ENCODE measurements at regions not wholly inside any gene's neighbourhood (a gene's known extent, or its start where the extent isn't known, plus 50 kb on each side); places are given as distances from the start of the nearest gene placed in this dataset.

DNA sequence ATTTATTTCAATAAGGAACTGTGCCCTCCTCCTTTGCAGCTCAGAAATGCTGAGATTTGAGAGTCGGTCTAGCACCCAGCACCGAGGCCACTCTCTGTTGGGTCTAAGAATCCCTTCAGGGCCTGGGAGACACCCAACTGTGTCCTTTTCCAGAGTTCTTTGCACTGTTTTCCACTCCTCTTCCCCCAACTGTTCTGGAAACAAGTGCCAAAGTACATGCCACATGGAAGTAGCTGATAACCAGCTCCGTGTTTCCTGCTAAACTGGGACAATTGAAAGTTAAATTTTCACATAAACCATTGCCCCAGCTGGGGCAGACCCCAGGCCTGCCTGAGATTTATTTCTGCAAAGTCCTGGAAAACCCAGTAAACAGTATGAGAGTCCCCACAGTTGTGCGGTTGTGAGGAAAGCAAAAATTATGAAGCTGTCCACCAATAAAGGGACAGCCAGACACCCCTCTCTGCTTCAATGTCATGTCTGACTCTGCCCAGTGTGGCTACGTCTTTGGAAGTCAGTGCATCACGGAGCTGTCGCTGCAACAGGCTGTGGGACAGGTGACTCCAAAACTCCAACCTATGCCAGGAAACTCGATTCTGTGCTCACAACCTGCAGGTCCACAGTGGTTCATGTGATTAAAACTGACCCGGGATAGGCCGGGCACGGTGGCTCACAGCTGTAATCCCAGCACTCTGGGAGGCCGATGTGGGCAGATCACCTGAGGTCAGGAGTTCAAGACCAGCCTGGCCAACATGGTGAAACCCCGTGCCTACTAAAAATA lies 178.0 kb upstream of the AFDN start:
- TF ChIP-seq, protein P1, sequence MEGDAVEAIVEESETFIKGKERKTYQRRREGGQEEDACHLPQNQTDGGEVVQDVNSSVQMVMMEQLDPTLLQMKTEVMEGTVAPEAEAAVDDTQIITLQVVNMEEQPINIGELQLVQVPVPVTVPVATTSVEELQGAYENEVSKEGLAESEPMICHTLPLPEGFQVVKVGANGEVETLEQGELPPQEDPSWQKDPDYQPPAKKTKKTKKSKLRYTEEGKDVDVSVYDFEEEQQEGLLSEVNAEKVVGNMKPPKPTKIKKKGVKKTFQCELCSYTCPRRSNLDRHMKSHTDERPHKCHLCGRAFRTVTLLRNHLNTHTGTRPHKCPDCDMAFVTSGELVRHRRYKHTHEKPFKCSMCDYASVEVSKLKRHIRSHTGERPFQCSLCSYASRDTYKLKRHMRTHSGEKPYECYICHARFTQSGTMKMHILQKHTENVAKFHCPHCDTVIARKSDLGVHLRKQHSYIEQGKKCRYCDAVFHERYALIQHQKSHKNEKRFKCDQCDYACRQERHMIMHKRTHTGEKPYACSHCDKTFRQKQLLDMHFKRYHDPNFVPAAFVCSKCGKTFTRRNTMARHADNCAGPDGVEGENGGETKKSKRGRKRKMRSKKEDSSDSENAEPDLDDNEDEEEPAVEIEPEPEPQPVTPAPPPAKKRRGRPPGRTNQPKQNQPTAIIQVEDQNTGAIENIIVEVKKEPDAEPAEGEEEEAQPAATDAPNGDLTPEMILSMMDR (IDR thresholded peaks at IDR 0.05; ENCODE audit: extremely low read depth, insufficient read depth, missing control alignments) = no peak
- DNase-seq (ENCODE audit: low spot score) = no peak
- in situ Hi-C loops (cut with MboI; ENCODE audit: low pct_unique_long_range_greater_than_20kb, low sequenced_read_pairs, unreplicated experiment) = no loop called here

DNA sequence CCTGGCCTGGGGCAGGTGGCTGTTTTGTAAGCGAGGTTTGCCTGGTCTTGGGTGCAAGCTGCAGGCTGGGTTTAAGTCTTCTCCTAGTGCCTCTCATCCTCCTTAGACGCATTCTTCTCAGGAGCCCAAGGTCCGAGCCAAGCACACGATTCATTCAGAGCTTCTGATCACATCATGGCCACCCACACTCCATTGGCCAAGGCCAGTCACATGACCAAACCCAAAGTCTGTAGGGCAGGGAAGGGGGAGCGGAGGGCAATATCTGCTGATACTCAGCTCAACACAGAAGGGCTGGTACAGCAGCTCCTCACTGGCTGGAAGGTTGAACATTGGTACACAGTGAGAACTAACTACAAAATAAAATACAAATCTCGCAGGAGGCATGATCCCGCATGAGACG lies 177.2 kb upstream of the AFDN start:
- DNase-seq (ENCODE audit: low spot score) = no peak
- in situ Hi-C loops (cut with MboI; ENCODE audit: low pct_unique_long_range_greater_than_20kb, low sequenced_read_pairs, unreplicated experiment) = no loop called here
- TF ChIP-seq, protein P1 (IDR thresholded peaks at IDR 0.05; ENCODE audit: extremely low read depth, insufficient read depth, missing control alignments) = no peak

DNA sequence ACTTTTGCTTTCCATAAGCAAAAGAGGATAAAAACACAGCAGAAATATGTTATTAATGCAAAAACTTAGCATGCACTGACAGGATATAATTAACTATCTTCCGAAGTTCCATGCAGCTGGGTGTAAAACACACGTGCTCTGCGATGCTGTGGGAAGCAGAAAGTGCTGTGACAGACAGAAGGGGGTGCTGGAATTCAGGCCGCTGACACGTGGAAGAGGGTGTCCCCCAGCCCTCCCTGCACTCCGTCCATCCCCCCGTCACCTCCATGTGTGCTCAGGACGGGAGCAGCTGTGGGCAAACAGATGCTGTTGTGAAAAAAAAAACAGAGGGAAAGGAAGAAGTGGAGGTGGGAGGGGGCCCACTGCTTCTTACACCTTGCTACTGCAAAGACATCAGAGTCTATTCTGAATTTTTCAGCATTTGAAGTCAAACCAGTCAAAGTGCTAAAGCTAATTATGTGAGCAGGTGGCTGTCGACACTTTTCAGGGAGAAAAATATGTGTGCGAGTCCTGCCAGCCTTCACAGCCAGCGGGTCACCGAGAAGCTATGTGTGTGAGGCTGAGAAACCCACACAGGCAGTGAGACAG lies 175.9 kb upstream of the AFDN start:
- in situ Hi-C loops (cut with MboI; ENCODE audit: low pct_unique_long_range_greater_than_20kb, low sequenced_read_pairs, unreplicated experiment) = no loop called here
- TF ChIP-seq, protein P1 (IDR thresholded peaks at IDR 0.05; ENCODE audit: extremely low read depth, insufficient read depth, missing control alignments) = no peak
- no peak for DNase-seq (ENCODE audit: low spot score)

DNA sequence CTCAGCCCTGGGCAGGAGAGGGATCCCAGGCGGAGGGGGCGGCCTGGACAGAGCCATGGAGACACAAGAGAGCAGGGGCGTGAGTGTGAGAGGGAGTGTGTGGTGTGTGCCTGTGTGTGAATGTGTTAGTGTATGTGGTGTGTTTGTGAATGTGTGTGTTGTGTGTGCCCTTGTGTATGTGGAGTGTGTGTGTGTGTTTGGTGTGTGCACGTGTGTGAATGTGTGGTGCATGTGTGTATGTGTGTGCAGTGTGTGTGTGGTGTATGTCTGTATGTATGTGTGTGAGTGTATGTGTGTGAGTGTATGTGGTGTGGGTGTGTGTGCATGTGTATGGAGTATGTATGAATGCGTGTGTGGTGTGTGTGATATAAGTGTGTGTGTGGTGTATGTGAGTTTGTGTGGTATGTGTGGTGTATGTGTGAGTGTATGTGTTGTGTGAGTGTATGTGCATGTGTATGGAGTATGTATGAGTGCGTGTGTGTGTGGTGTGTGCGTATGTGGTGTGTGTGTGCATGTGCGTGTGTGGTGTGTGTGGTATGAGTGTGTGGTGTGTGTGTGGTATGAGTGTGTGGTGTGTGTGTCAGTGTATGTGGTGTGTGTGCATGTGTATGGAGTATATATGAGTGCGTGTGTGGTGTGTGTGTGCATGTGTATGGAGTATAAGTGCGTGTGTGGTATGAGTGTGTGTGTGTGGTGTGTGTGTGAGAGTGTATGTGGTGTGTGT lies 175.2 kb upstream of the AFDN start:
- DNase-seq (ENCODE audit: low spot score) = no peak
- in situ Hi-C loops (cut with MboI; ENCODE audit: low pct_unique_long_range_greater_than_20kb, low sequenced_read_pairs, unreplicated experiment) = no loop called here
- TF ChIP-seq, protein P1 (IDR thresholded peaks at IDR 0.05; ENCODE audit: extremely low read depth, insufficient read depth, missing control alignments) = no peak

DNA sequence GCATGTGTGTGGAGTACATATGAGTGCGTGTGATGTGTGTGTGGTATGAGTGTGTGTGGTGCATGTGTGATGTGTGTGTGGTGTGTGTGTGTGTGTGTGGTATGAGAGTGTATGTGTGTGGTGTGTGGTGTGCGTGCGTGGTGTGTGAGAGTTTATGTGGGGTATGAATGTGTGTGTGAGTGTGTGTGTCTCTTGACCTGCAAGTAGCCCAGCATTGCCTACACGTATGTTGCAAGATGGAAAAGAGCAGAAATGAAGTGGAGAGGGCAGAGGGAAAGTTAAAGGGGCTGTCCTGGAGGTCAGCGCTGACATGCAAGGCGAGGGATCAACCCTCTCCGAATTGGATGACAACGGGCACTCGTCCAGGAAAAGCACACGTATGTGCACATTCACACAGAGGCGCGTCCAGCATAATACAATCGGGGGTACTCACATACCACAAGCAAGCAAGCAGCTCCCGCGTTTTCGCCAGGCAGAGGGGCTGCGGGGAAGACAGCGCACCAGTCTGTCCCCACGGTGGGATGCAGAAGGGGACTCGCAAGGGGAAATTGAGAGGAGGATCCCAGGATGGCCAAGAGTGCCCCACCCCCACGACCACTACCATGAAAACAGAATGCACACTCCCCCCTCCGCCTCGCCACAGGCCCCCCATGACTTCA lies 174.5 kb upstream of the AFDN start:
- TF ChIP-seq, protein P1 (IDR thresholded peaks at IDR 0.05; ENCODE audit: extremely low read depth, insufficient read depth, missing control alignments) = no peak
- in situ Hi-C loops (cut with MboI; ENCODE audit: low pct_unique_long_range_greater_than_20kb, low sequenced_read_pairs, unreplicated experiment) = no loop called here
- no peak for DNase-seq (ENCODE audit: low spot score)

DNA sequence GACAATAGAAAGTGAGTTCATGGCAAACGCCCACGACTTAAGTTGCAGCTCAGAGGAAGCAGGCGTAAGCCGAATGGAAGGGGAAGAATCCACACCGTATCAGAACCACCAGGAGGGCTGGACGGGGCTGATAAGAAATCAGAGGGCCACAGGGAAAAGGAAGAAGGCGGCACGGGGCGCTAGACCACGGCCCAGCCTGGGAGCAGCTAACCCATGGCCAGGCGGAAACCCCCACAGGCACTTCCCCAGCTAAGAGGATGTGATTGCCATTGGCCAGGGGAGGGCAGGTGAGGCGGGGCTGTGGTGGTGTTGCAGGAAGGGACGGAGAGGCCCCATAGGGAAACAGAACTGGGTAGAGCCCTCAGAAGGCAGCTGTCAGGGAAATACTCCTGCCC lies 174.0 kb upstream of the AFDN start:
- in situ Hi-C loops (cut with MboI; ENCODE audit: low pct_unique_long_range_greater_than_20kb, low sequenced_read_pairs, unreplicated experiment) = no loop called here
- TF ChIP-seq, protein P1 (IDR thresholded peaks at IDR 0.05; ENCODE audit: extremely low read depth, insufficient read depth, missing control alignments) = no peak
- no peak for DNase-seq (ENCODE audit: low spot score)
